Trophoblast cell (in vitro differentiated cells and primary cell): ENCODE measurements at regions not wholly inside any gene's neighbourhood (a gene's known extent, or its start where the extent isn't known, plus 50 kb on each side); places are given as distances from the start of the nearest gene placed in this dataset.
A peak's percentile ranks its signal among the peaks of the same experiment; 100 is the strongest.

Source experiments
- DNase-seq, 2 donors: peaks; one replicate each; pipeline ENCODE4 v3.0.0-alpha.2; 2016
- H2AFZ ChIP-seq: 2 replicates; pipeline ENCODE4 v1.6.1; 2013; ENCODE audit warnings: low read length, moderate library complexity, mild to moderate bottlenecking; ENCODE audit not compliant: insufficient read depth, poor library complexity
- H2AK5ac ChIP-seq: 2 replicates; pipeline ENCODE4 v1.6.1; 2013; ENCODE audit warnings: mild to moderate bottlenecking, low read length
- H2BK120ac ChIP-seq: 2 replicates; pipeline ENCODE4 v1.6.1; 2013; ENCODE audit warnings: low read length, mild to moderate bottlenecking, moderate library complexity; ENCODE audit not compliant: insufficient read depth, poor library complexity
- H2BK12ac ChIP-seq: 2 replicates; pipeline ENCODE4 v1.6.1; 2013; ENCODE audit warnings: mild to moderate bottlenecking, low read length, moderate library complexity
- H2BK5ac ChIP-seq: 2 replicates; pipeline ENCODE4 v1.6.1; 2013; ENCODE audit warnings: low read length, low read depth, moderate library complexity, mild to moderate bottlenecking; ENCODE audit not compliant: poor library complexity
- H3K14ac ChIP-seq: 2 replicates; pipeline ENCODE4 v1.6.1; 2013; ENCODE audit warnings: mild to moderate bottlenecking, low read length
- H3K18ac ChIP-seq: 2 replicates; pipeline ENCODE4 v1.6.1; 2013; ENCODE audit warnings: mild to moderate bottlenecking, low read length
- H3K23ac ChIP-seq: 2 replicates; pipeline ENCODE4 v1.6.1; 2013; ENCODE audit warnings: low read length
- H3K27ac ChIP-seq: 2 replicates; pipeline ENCODE4 v1.5.1; 2013; ENCODE audit warnings: low read depth, mild to moderate bottlenecking, inconsistent platforms, low read length, moderate library complexity
- H3K27me3 ChIP-seq: 2 replicates; pipeline ENCODE4 v1.6.1; 2013; ENCODE audit warnings: inconsistent platforms, mild to moderate bottlenecking, low read length, moderate library complexity; ENCODE audit not compliant: insufficient read depth
- H3K36me3 ChIP-seq, 2 experiments: 1 replicate in 1 of 2; 2 replicates in 1 of 2; pipeline ENCODE4 v1.6.1; 2013; ENCODE audit warnings: low read length in 2 of 2, mild to moderate bottlenecking in 2 of 2, moderate library complexity in 1 of 2; ENCODE audit not compliant: insufficient read depth in 2 of 2, control insufficient read depth in 1 of 2
- H3K4ac ChIP-seq: 2 replicates; pipeline ENCODE4 v1.6.1; 2013; ENCODE audit warnings: low read depth, mild to moderate bottlenecking, low read length, moderate library complexity
- H3K4me1 ChIP-seq, 2 experiments: 1 replicate in 1 of 2; 2 replicates in 1 of 2; pipeline ENCODE4 v1.6.1; 2013; ENCODE audit warnings: low read length in 2 of 2, mild to moderate bottlenecking in 2 of 2, moderate library complexity in 1 of 2; ENCODE audit not compliant: insufficient read depth in 2 of 2, control insufficient read depth in 1 of 2
- H3K4me2 ChIP-seq: 2 replicates; pipeline ENCODE4 v1.6.1; 2013; ENCODE audit warnings: inconsistent platforms, mild to moderate bottlenecking, low read length, moderate library complexity
- H3K4me3 ChIP-seq: 2 replicates; pipeline ENCODE4 v1.5.1; 2013; ENCODE audit warnings: mild to moderate bottlenecking, low read depth, low read length, inconsistent platforms
- H3K79me1 ChIP-seq: one replicate; pipeline ENCODE4 v1.6.1; 2013; ENCODE audit warnings: low read length
- H3K79me2 ChIP-seq: 2 replicates; pipeline ENCODE4 v1.6.1; 2013; ENCODE audit warnings: low read length, mild to moderate bottlenecking; ENCODE audit not compliant: control insufficient read depth, insufficient read depth, poor library complexity
- H3K9ac ChIP-seq: 2 replicates; pipeline ENCODE4 v1.6.1; 2013; ENCODE audit warnings: mild to moderate bottlenecking, low read length
- H3K9me3 ChIP-seq: 2 replicates; pipeline ENCODE4 v1.6.1; 2013; ENCODE audit warnings: low read depth, mild to moderate bottlenecking, control low read depth, inconsistent platforms, low read length; ENCODE audit not compliant: insufficient read depth
- H4K12ac ChIP-seq: 2 replicates; pipeline ENCODE4 v1.6.1; 2013; ENCODE audit warnings: low read depth, mild to moderate bottlenecking, low read length, moderate library complexity
- H4K8ac ChIP-seq: 2 replicates; pipeline ENCODE4 v1.6.1; 2013; ENCODE audit warnings: low read depth, mild to moderate bottlenecking, low read length, moderate library complexity
- H4K91ac ChIP-seq: one replicate; pipeline ENCODE4 v1.6.1; 2013; ENCODE audit warnings: low read depth, mild to moderate bottlenecking, low read length, moderate library complexity
- WGBS: extraction: QIAGEN DNeasy Blood & Tissue Kit; methylation state at CpG from one replicate; pipeline ENCODE4 v1.1.7; 2013; ENCODE audit warnings: missing lambda C conversion rate; ENCODE audit not compliant: insufficient read length, insufficient coverage; ENCODE audit errors: extremely low coverage; 5-methylcytosine and 5-hydroxymethylcytosine counted together

GRCh38 chr10:3890602-3891352 is 105.8 kb upstream of the KLF6 start:
- Histone ChIP-seq H2AFZ (no peak overlapping the region), H3K4me2 (no peak overlapping the region), H3K9me3 (no peaks in the 10 kb centered on the region)

GRCh38 chr10:3889961-3890522 is 105.0 kb upstream of the KLF6 start:
- Histone ChIP-seq H3K14ac (peak overlapping the region; percentile 35), H3K79me2 (peaks cover 4% of the 10 kb centered on the region), H3K9me3 (no peaks in the 10 kb centered on the region), H2BK12ac (peak overlapping the region; percentile 66), H3K4me2 (no peak overlapping the region), H3K23ac (no peak overlapping the region), H3K79me1 (peaks cover 51% of the 10 kb centered on the region), H4K12ac (no peak overlapping the region), H3K9ac (no peak overlapping the region), H2BK120ac (peak overlapping the region; percentile 81), H3K4me3 (no peak overlapping the region), H3K18ac (no peak overlapping the region), H2AK5ac (no peak overlapping the region), H3K27ac (peak overlapping the region; percentile 88), H2AFZ (no peak overlapping the region), H4K91ac (peak overlapping the region; percentile 91), H3K4ac (peak overlapping the region; percentile 31), H3K4me1 (peaks cover 21 to 26% of the 10 kb centered on the region in 2 experiments), H4K8ac (no peak overlapping the region), H2BK5ac (peak overlapping the region; percentile 37), H3K27me3 (no peaks in the 10 kb centered on the region), H3K36me3 (no peaks in the 10 kb centered on the region)
- peak; percentile 80 to 88 for DNase-seq
- WGBS, result no CpG with 5 or more reads among the region's 4 CpGs

More at GRCh38 chr10:3890602-3891352, 105.8 kb upstream of the KLF6 start:
- Histone ChIP-seq H4K91ac (peak overlapping the region; percentile 91), H3K27me3 (no peaks in the 10 kb centered on the region), H2AK5ac (peak overlapping the region; percentile 51), H2BK12ac (peak overlapping the region; percentile 91), H4K12ac (no peak overlapping the region), H3K23ac (no peak overlapping the region), H3K14ac (peak overlapping the region; percentile 54), H3K27ac (peak overlapping the region; percentile 88), H3K4me1 (peaks cover 16 to 21% of the 10 kb centered on the region in 2 experiments), H3K36me3 (no peaks in the 10 kb centered on the region), H3K9ac (no peak overlapping the region), H3K4ac (peak overlapping the region; percentile 9), H3K4me3 (no peak overlapping the region), H3K79me1 (peaks cover 47% of the 10 kb centered on the region), H2BK120ac (peak overlapping the region; percentile 81), H2BK5ac (peak overlapping the region; percentile 37), H3K79me2 (peaks cover 2% of the 10 kb centered on the region), H4K8ac (peak overlapping the region; percentile 44), H3K18ac (no peak overlapping the region)
- DNase-seq, result peak; percentile 80 to 86
- no CpG with 5 or more reads among the region's 14 CpGs for WGBS

- Histone ChIP-seq H3K4ac (no peak overlapping the region), H3K79me1 (peaks cover 45% of the 10 kb centered on the region), H3K27me3 (no peaks in the 10 kb centered on the region), H2AK5ac (no peak overlapping the region), H3K79me2 (peaks cover 4% of the 10 kb centered on the region), H3K14ac (no peak overlapping the region), H2AFZ (no peak overlapping the region), H4K12ac (no peak overlapping the region), H4K91ac (peak overlapping the region; percentile 98), H3K27ac (peak overlapping the region; percentile 99), H3K4me3 (no peak overlapping the region), H2BK5ac (peak overlapping the region; percentile 96), H3K9me3 (no peaks in the 10 kb centered on the region), H3K4me1 (peaks cover 24 to 26% of the 10 kb centered on the region in 2 experiments), H3K23ac (no peak overlapping the region), H2BK120ac (peak overlapping the region; percentile 98), H3K9ac (no peak overlapping the region), H4K8ac (no peak overlapping the region), H3K18ac (no peak overlapping the region), H3K36me3 (no peaks in the 10 kb centered on the region), H3K4me2 (no peak overlapping the region), H2BK12ac (no peak overlapping the region)
- peak; percentile 97 to 98 for DNase-seq
- no CpG with 5 or more reads among the region's 9 CpGs for WGBS
Measured at GRCh38 chr10:3887885-3888476, 103.0 kb upstream of the KLF6 start.

- WGBS, result no CpG with 5 or more reads among the region's 7 CpGs
- Histone ChIP-seq H2BK120ac (peak overlapping the region; percentile 98), H3K18ac (peak overlapping the region; percentile 92), H3K79me1 (peaks cover 42% of the 10 kb centered on the region), H3K36me3 (no peaks in the 10 kb centered on the region), H2BK5ac (peak overlapping the region; percentile 96), H4K91ac (peak overlapping the region; percentile 98), H2AFZ (no peak overlapping the region), H2AK5ac (peak overlapping the region; percentile 93), H2BK12ac (peak overlapping the region; percentile 97), H3K9ac (no peak overlapping the region), H3K4ac (peak overlapping the region; percentile 65), H3K14ac (peak overlapping the region; percentile 92), H3K4me1 (peaks cover 23 to 24% of the 10 kb centered on the region in 2 experiments), H3K23ac (no peak overlapping the region), H3K27ac (peak overlapping the region; percentile 99), H3K4me3 (no peak overlapping the region), H3K9me3 (no peaks in the 10 kb centered on the region), H3K4me2 (peak overlapping the region; percentile 6), H4K8ac (peak overlapping the region; percentile 92), H4K12ac (peak overlapping the region; percentile 48), H3K27me3 (no peaks in the 10 kb centered on the region), H3K79me2 (peaks cover 4% of the 10 kb centered on the region)
- DNase-seq, result peak; percentile 67 to 83
Measured at GRCh38 chr10:3887404-3887803, 102.4 kb upstream of the KLF6 start.
